HG02938 (cell line): ENCODE measurements at regions not wholly inside any gene's neighbourhood (a gene's known extent, or its start where the extent isn't known, plus 50 kb on each side); places are given as distances from the start of the nearest gene placed in this dataset.
"Not testable (repeated sequence)": the region's sequence is repeated elsewhere in the genome, so short reads cannot be mapped to it uniquely, and the experiment has no call there.

ENCODE experiments used
- ATAC-seq: cut with Tn5 transposase; IDR thresholded peaks from one replicate; pipeline ENCODE4 v1.9.1; 2021; ENCODE audit warnings: mild to moderate bottlenecking, moderate library complexity; ENCODE audit not compliant: unreplicated experiment

GRCh38 chr12:9319044-9319841 lies 111.0 kb upstream of the PZP start:
- ATAC-seq: no peak

GRCh38 chr12:9313479-9313878 lies 105.3 kb upstream of the PZP start:
- ATAC-seq: not testable (repeated sequence)

GRCh38 chr12:9312406-9313392 lies 104.5 kb upstream of the PZP start:
- ATAC-seq: not testable (repeated sequence)

GRCh38 chr12:9311454-9311853 lies 103.3 kb upstream of the PZP start:
- not testable (repeated sequence) for ATAC-seq

- ATAC-seq: not testable (repeated sequence)
These were observed 102.5 kb upstream of the PZP start for GRCh38 chr12:9310645-9311044.

- ATAC-seq: not testable (repeated sequence)
These were observed 101.6 kb upstream of the PZP start for GRCh38 chr12:9309749-9310148.

GRCh38 chr12:9308745-9309144 lies 100.5 kb upstream of the PZP start:
- not testable (repeated sequence) for ATAC-seq

- ATAC-seq: not testable (repeated sequence)
These were observed 100.0 kb upstream of the PZP start for GRCh38 chr12:9308163-9308562.

- not testable (repeated sequence) for ATAC-seq
These were observed 99.1 kb upstream of the PZP start for GRCh38 chr12:9307255-9307654.

- ATAC-seq: not testable (repeated sequence)
These were observed 97.8 kb upstream of the PZP start for GRCh38 chr12:9306004-9306403.

- not testable (repeated sequence) for ATAC-seq
These were observed 96.3 kb upstream of the PZP start for GRCh38 chr12:9304540-9304939.

- not testable (repeated sequence) for ATAC-seq
These were observed 87.7 kb upstream of the PZP start for GRCh38 chr12:9295872-9296271.

- not testable (repeated sequence) for ATAC-seq
These were observed 86.0 kb upstream of the PZP start for GRCh38 chr12:9294072-9294620.

GRCh38 chr12:9293391-9293790 lies 85.2 kb upstream of the PZP start:
- ATAC-seq: not testable (repeated sequence)

GRCh38 chr12:9289984-9290383 lies 81.8 kb upstream of the PZP start:
- not testable (repeated sequence) for ATAC-seq

- peak; percentile 19 for ATAC-seq
These were observed 76.5 kb upstream of the PZP start for GRCh38 chr12:9284724-9285123.

GRCh38 chr12:9284197-9284596 lies 76.0 kb upstream of the PZP start:
- ATAC-seq: peak; percentile 46

- ATAC-seq: peak; percentile 74
These were observed 75.3 kb upstream of the PZP start for GRCh38 chr12:9283346-9284095.

GRCh38 chr12:9276990-9277389 lies 68.8 kb upstream of the PZP start:
- no peak for ATAC-seq

GRCh38 chr12:9273276-9273675 lies 65.1 kb upstream of the PZP start:
- ATAC-seq: no peak
